22Rv1 (cell line): ENCODE measurements at regions not wholly inside any gene's neighbourhood (a gene's known extent, or its start where the extent isn't known, plus 50 kb on each side); places are given as distances from the start of the nearest gene placed in this dataset.

Source experiments
- ZFX ChIP-seq: fragments of 450-650 bp; IDR thresholded peaks from 2 replicates; pipeline ENCODE4 v1.6.1; 2017; ENCODE audit warnings: antibody characterized with exemption, borderline replicate concordance
- TF ChIP-seq, protein P1 (sequence below): fragments of 450-650 bp; IDR thresholded peaks from 2 replicates; pipeline ENCODE4 v1.5.1; 2017; ENCODE audit warnings: mild to moderate bottlenecking

DNA sequence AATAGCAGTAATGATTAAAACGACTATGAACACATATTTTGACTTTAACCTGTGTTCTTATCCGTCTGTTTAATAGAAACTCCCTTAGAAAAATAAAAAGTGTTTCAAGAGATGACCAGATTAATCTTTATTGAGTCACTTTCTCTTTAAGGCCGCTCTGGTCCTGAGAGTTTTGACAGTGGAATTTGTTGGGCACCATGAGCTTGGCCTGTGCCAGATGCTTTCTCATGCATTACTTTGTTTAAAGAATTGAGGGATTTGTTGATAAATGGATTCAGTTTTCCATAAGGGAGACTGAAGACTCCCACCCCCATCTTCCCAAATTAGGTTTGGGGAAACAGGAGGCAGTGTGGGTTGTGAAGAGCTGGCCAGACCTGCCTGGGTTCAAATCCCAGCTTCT, 53.2 kb upstream of the ALX4 start:
- TF ChIP-seq, protein P1, sequence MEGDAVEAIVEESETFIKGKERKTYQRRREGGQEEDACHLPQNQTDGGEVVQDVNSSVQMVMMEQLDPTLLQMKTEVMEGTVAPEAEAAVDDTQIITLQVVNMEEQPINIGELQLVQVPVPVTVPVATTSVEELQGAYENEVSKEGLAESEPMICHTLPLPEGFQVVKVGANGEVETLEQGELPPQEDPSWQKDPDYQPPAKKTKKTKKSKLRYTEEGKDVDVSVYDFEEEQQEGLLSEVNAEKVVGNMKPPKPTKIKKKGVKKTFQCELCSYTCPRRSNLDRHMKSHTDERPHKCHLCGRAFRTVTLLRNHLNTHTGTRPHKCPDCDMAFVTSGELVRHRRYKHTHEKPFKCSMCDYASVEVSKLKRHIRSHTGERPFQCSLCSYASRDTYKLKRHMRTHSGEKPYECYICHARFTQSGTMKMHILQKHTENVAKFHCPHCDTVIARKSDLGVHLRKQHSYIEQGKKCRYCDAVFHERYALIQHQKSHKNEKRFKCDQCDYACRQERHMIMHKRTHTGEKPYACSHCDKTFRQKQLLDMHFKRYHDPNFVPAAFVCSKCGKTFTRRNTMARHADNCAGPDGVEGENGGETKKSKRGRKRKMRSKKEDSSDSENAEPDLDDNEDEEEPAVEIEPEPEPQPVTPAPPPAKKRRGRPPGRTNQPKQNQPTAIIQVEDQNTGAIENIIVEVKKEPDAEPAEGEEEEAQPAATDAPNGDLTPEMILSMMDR = no peak
- no peak for TF ChIP-seq ZFX
